ENCODE measurements at regions not wholly inside any gene's neighbourhood (a gene's known extent, or its start where the extent isn't known, plus 50 kb on each side); places are given as distances from the start of the nearest gene placed in this dataset.

- Histone ChIP-seq H3K27me3 (no peaks in the 10 kb centered on the region), H3K9me3 (replicated peaks in 1 of 3) (no peaks in the 10 kb centered on the region), H3K36me3 (replicated peaks in 1 of 2) (no peaks in the 10 kb centered on the region), H3K4me1 (replicated peaks in 1 of 2) (no peaks in the 10 kb centered on the region), H3K4me3 (no peak overlapping the region), H3K27ac (no peak overlapping the region)
- intact Hi-C loops (cut with DNase I): no loop called here
- DNase-seq: no peak
- WGBS, 4 donors: 52 to 58% (median 55%) methylated on average over 3 of the region's 3 CpGs
- TF ChIP-seq, protein P1, sequence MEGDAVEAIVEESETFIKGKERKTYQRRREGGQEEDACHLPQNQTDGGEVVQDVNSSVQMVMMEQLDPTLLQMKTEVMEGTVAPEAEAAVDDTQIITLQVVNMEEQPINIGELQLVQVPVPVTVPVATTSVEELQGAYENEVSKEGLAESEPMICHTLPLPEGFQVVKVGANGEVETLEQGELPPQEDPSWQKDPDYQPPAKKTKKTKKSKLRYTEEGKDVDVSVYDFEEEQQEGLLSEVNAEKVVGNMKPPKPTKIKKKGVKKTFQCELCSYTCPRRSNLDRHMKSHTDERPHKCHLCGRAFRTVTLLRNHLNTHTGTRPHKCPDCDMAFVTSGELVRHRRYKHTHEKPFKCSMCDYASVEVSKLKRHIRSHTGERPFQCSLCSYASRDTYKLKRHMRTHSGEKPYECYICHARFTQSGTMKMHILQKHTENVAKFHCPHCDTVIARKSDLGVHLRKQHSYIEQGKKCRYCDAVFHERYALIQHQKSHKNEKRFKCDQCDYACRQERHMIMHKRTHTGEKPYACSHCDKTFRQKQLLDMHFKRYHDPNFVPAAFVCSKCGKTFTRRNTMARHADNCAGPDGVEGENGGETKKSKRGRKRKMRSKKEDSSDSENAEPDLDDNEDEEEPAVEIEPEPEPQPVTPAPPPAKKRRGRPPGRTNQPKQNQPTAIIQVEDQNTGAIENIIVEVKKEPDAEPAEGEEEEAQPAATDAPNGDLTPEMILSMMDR (IDR thresholded peaks at IDR 0.05): no peak
- no peak for TF ChIP-seq POLR2A (IDR thresholded peaks at IDR 0.05)
These were observed 503.3 kb upstream of the CFAP20DC start for GRCh38 chr3:59553076-59553475.

- no peaks in the 10 kb centered on the region for H3K4me1 ChIP-seq (replicated peaks in 1 of 2)
- TF ChIP-seq, protein P1 (IDR thresholded peaks at IDR 0.05): no peak
- no peak for TF ChIP-seq POLR2A (IDR thresholded peaks at IDR 0.05)
These were observed 502.0 kb upstream of the CFAP20DC start for GRCh38 chr3:59551834-59552233.

DNA sequence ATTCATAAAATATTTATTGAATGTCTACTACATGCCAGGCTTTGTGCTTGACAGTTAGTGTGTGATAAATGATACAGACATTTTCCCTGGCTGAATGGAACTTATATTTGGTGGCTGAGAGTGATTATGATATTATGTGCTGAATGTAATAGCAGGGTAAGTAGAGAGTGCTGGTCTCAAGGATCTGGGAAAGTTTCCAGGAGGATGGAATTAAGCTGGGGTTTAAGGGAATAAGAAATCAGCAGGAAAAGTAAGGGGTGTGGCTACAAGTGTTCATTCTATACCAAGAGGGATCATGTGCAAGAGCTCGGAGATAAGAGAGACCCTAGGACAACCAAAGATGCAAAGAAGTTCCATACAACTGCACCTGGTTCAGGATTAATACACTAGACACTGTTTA is 500.1 kb upstream of the CFAP20DC start:
- no peak overlapping the region for H3K27ac ChIP-seq
- no peaks in the 10 kb centered on the region for H3K36me3 ChIP-seq (replicated peaks in 1 of 2)
- H3K4me3 ChIP-seq: no peak overlapping the region
- intact Hi-C loops (cut with DNase I): no loop called here
- H3K9me3 ChIP-seq (replicated peaks in 1 of 3): no peaks in the 10 kb centered on the region
- H3K4me1 ChIP-seq (replicated peaks in 1 of 2): no peaks in the 10 kb centered on the region
- TF ChIP-seq POLR2A (IDR thresholded peaks at IDR 0.05): no peak
- TF ChIP-seq, protein P1 (IDR thresholded peaks at IDR 0.05): no peak
- DNase-seq: no peak
- 32 to 87% (median 69%) methylated on average over 1 of the region's 1 CpG for WGBS, 4 donors
- H3K27me3 ChIP-seq: no peaks in the 10 kb centered on the region

More at GRCh38 chr3:59551834-59552233, 502.0 kb upstream of the CFAP20DC start:
- intact Hi-C loops (cut with DNase I): no loop called here
- no peaks in the 10 kb centered on the region for H3K27me3 ChIP-seq
- H3K27ac ChIP-seq: no peak overlapping the region
- no peak for DNase-seq
- H3K9me3 ChIP-seq (replicated peaks in 1 of 3): no peaks in the 10 kb centered on the region
- H3K4me3 ChIP-seq: no peak overlapping the region
- H3K36me3 ChIP-seq (replicated peaks in 1 of 2): no peaks in the 10 kb centered on the region
- 69 to 78% (median 76%) methylated on average over 4 of the region's 4 CpGs for WGBS, 4 donors

DNA sequence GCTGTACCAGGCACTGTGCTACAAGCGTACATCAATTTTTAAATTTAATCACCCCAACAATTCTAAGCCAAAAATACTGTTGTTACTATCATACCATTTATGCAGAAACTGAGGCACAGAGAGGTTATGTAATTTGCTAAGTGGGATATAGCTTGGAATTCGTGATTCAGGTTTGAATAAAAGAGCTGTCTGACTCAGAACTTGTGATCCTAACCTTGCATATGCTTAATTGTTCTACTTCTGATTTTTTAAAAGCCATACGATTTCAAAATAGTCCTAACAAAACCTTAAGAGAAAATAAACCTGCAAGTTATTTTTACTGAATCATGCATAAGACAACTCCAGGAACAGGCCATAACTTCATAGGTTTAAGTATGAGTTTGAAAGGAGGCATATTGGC is 498.0 kb upstream of the CFAP20DC start:
- 83 to 89% (median 85%) methylated on average over 3 of the region's 3 CpGs for WGBS, 4 donors

More for the DNA sequence above, 498.0 kb upstream of the CFAP20DC start:
- Histone ChIP-seq H3K9me3 (replicated peaks in 1 of 3) (no peaks in the 10 kb centered on the region), H3K27me3 (no peaks in the 10 kb centered on the region), H3K4me3 (no peak overlapping the region), H3K4me1 (replicated peaks in 1 of 2) (no peaks in the 10 kb centered on the region), H3K36me3 (replicated peaks in 1 of 2) (no peaks in the 10 kb centered on the region), H3K27ac (no peak overlapping the region)
- intact Hi-C loops (cut with DNase I): no loop called here
- TF ChIP-seq POLR2A (IDR thresholded peaks at IDR 0.05): no peak
- TF ChIP-seq, protein P1 (IDR thresholded peaks at IDR 0.05): no peak
- no peak for DNase-seq
